ENCODE measurements at regions not wholly inside any gene's neighbourhood (a gene's known extent, or its start where the extent isn't known, plus 50 kb on each side); places are given as distances from the start of the nearest gene placed in this dataset.
A peak's percentile ranks its signal among the peaks of the same experiment; 100 is the strongest.

DNA sequence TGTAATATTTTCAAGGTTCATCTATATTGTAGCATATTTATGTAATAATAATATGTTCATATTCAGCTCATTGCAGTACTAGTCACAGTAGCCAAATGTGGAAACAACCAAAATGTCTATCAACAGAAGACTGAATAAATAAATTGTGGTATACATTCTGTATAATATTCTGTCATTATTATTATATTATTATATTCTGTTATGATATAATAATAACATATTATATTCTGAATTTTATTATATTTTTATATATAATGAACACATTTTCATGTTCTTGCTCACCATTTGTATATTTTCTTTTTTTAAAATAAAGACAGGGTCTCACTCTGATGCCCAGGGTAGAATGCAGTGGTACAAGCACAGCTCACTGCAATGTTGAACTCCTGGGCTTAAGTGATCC is 91.2 kb upstream of the STARD3NL start:
- DNase-seq: no peak

DNA sequence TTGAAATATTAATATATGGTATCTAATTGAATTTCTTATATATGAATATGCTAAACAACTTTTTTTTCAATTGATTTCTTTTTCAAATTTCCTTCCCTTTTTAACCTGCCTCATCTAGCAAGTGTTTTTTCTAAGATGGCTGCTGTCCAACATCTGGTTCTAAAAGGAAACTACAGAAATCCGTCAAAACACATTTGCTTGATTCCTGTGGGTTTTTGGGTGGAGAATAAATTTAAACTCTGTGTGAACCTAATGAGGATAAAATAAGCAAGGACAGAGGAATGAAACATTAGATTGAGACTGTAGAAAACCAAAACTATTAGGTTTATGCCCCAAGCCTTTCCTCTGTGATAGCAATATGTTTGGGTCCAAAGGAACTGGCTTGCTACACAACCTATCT is 75.5 kb upstream of the STARD3NL start:
- peak; percentile 68 for DNase-seq

DNA sequence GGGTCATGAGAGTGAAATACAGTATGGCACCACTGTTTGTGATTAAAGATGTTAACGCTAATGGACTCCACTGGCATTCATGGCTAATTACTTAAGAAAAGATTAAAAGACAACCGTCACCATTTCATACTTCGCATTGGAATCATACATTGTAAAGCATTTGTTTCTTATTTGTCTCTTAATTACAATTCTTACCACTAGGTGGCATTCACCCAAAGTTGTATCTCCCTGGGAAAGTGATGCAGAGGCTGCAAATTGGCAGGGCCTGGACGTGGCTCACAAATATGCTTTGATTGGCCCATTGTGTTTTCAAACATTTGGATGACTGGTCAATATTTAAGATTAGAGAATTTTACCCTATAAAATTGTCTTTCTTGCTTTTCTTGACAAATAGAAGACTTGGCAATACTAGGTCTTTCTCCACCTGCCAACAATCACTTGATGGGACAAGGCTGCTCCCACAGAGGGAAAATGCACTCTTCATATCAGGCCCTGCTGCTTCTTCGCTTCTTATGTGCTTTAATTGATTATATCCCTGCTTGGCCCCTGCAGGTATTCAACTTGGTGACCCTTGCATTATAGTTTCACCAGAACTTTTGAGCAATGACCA is 72.1 kb upstream of the STARD3NL start:
- peak; percentile 85 for DNase-seq

DNA sequence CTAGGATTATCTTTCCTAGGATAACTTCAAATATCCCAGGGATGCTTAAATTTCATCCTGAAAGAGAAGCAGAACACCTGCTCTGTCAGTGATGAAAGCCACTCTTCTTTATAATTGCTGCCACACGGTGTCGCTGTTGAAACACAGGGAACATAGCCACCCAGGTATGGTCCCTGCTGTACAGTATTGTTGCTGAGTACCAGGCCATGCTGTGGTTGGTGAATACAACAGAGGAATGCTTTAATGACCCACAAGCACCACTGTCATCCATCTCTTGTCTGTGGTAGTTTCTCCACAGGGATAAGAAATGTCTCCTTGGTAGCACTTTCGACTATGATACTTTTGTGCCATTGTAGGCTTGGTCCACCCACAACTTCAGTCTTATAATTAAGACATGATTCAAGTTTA is 70.6 kb upstream of the STARD3NL start:
- peak; percentile 80 for DNase-seq

DNA sequence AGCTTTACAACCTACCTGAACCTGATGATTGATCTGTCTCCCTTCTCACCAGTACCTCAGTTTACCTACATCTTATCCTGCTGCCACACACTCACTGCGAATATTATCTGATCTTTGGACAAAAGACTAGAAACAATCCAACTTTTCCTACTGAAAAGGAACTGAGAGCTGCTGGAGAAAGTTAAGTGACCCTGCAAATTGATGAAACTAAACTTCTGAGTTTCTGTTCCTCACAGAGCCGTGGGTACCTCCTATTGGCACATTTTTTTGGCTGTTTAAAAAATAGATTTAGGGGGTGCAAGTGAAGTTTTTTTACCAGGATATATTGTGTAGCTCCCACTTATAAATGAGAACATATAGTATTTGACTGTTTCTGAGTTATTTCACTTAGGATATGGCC is 66.0 kb upstream of the STARD3NL start:
- DNase-seq: no peak

DNA sequence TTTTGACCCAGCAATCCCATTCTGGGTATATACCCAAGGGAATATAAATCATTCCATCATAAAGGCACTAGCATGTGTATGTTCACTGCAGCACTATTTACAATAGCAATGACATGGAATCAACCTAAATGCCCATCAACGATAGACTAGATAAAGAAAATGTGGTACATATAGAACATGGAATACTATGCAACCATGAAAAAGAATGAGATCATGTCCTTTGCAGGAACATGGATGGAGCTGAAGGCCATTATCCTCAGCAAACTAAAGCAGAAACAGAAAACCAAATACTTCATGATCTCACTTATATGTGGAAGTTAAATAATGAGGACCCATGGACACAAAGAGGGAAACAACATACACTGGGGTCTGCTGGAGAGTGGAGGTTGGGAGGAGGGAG is 58.0 kb upstream of the STARD3NL start:
- DNase-seq: no peak

DNA sequence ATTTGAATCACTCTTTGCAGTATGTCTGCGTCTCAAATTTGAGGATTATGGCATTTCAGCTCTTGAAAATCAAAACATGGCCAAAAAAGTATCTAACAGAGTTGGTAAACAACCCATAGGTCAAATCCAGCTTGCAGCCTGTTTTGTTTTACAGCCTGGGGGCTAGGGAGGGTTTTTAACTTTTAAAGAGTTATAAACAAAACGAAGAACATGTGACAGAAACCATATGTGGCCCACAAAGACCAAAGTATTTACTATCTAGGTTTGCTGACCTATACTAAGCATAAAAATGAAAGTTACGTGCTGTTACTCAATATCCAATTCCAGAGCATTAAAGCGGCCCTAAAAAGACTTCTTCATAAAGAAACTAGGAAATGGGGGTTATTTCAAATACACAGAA is 55.5 kb upstream of the STARD3NL start:
- no peak for DNase-seq

DNA sequence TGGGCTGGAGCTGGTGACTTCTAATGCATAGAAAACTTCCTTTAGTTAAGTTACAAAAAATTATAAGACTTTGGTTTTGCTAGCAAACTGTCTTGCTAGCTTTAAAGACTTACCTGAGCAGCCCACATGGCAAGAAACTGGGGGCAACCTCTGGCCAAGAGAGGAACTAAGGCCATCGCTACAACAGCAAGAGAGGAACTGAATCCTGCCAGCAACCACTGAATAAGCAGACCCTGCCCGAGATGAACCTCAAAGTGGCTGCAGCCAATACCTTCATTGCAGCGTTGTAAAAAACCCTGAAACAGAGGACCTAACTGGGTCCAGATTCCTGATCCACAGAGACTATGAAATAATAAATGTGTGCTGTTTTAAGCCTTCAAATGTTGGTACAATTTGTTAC is 54.6 kb upstream of the STARD3NL start:
- no peak for DNase-seq

DNA sequence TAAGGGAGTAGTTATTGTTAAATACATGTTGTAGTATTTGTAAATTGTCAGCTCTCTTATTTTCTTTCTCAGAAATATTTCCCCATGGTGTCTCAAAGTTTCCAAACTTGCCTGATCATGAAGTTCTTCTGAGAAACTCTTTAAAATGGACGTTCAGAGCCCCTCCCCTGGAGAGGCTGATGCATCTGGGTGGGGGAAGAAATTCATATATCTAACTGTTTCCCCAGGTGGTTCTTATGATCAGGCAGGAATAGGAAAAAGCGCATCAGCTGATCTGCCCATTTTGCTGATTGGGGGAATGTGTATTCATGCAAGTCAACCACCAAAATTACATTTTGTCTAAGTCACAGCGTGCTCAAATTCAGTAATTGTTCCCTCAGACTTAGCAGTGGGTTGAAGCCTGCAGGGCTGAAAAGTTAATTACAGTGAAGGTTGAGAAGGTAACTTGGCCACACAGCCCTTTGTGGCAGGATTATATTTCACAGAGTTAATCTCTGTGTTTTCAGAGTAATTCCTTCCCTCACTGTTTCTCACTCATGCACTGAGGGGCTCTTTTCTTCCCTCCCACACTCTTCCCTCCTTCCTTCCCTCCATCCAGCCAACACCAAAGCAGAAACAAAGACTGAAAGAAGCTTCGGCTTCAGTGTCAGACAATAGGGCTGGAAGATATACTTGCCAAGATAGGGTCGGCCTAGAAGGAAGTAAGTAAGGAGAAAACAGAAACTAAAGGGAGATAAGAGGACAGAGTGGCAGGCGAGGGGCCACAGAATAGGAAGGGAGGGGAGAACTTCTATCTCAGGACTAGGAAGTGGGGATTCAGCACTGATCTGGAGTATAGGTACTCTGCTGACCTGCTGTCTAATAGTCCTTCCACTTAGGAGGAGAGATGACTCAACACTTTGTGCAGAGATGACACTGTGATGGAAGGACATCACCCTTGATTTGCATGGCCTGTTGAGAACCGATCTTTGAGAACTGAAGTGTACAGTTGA is 50.5 kb upstream of the STARD3NL start:
- DNase-seq: peak; percentile 74

Data from hematopoietic multipotent progenitor cell treated with erythropoietin and hydrocortisone succinate and interleukin-3 and kit ligand, for 4 days (in vitro differentiated cells).